ENCODE measurements at regions not wholly inside any gene's neighbourhood (a gene's known extent, or its start where the extent isn't known, plus 50 kb on each side); places are given as distances from the start of the nearest gene placed in this dataset.

- ChIA-PET CTCF (no interaction called here), POLR2A (no interaction called here), SMC1A (ENCODE audit: uncharacterized antibody, unreplicated experiment) (interaction anchor here (1.4 kb wide), 1 partner anchor 12 kb away, joined by 3 read pairs; no protein-coding TSS in a partner anchor), RAD21 (ENCODE audit: unreplicated experiment) (no interaction called here)
- ATAC-seq (no peak), FAIRE-seq (no peak), DNase-seq (ENCODE audit: low read depth, low spot score) (no peak)
- Histone ChIP-seq H3K27me3 (replicated peaks in 1 of 2; ENCODE audit: control insufficient read depth in 2 of 2, insufficient read depth in 2 of 2, low read length in 1 of 2) (no peaks in the 10 kb centered on the region), H3K9ac (ENCODE audit: control insufficient read depth, insufficient read depth, low read length) (no peak overlapping the region), H3K4me3 (no peak overlapping the region), H3K27ac (ENCODE audit: control insufficient read depth, insufficient read depth) (no peak overlapping the region), H3K36me3 (ENCODE audit: control insufficient read depth in 2 of 2, insufficient read depth in 2 of 2, low read length in 1 of 2) (no peaks in the 10 kb centered on the region), H3K79me2 (ENCODE audit: control insufficient read depth, insufficient read depth, low read length) (no peaks in the 10 kb centered on the region), H3K9me3 (replicated peaks; ENCODE audit: control insufficient read depth, insufficient read depth, low read length) (no peaks in the 10 kb centered on the region), H3K4me2 (ENCODE audit: control insufficient read depth, insufficient read depth) (no peak overlapping the region), H3K4me1 (ENCODE audit: control insufficient read depth, insufficient read depth, low read length) (no peaks in the 10 kb centered on the region), H2AFZ (ENCODE audit: control insufficient read depth, low read depth, low read length) (no peak overlapping the region), H4K20me1 (ENCODE audit: control insufficient read depth, insufficient read depth) (no peaks in the 10 kb centered on the region)
- BruUV-seq (replicated peaks): no TSS peak
- in situ Hi-C loops (cut with MboI): no loop called here
- 29% methylated on average over 2 of the region's 2 CpGs for WGBS (ENCODE audit: insufficient coverage, insufficient replicate concordance, low lambda C conversion rate, missing lambda C conversion rate)
- intact Hi-C loops (cut with micrococcal nuclease; ENCODE audit: unreplicated experiment): no loop called here
- no peak for TF ChIP-seq PKNOX1 (IDR thresholded peaks at IDR 0.05)
- TF ChIP-seq USF2 (IDR thresholded peaks at IDR 0.05; ENCODE audit: borderline replicate concordance, low read depth, low read length): no peak
- no peak for TF ChIP-seq ESRRA (IDR thresholded peaks at IDR 0.05; ENCODE audit: low read length)
- no peak for TF ChIP-seq ZBTB11 (CRISPR knock-in tag; IDR thresholded peaks at IDR 0.05)
- no peak for TF ChIP-seq SKIL (IDR thresholded peaks at IDR 0.05; ENCODE audit: low read depth, poor library complexity, severe bottlenecking)
- no peak for TF ChIP-seq CHD2 (IDR thresholded peaks at IDR 0.05; ENCODE audit: borderline replicate concordance, low read depth, low read length)
- no peak for TF ChIP-seq MYC (IDR thresholded peaks at IDR 0.05; ENCODE audit: insufficient read depth, insufficient read length, insufficient replicate concordance, low read length, severe bottlenecking)
- TF ChIP-seq USF1 (IDR thresholded peaks at IDR 0.05; ENCODE audit: borderline replicate concordance, extremely low read length, insufficient read depth, low read depth, low read length): no peak
- TF ChIP-seq ZBTB33 (IDR thresholded peaks at IDR 0.05): no peak
- TF ChIP-seq HCFC1 (IDR thresholded peaks at IDR 0.05; ENCODE audit: low read length): no peak
- no peak for TF ChIP-seq WRNIP1 (IDR thresholded peaks at IDR 0.05; ENCODE audit: borderline replicate concordance, low read depth, low read length)
Measured at GRCh38 chrX:123088331-123088730, 95.7 kb upstream of the GRIA3 start.

Measured in GM12878 (cell line).